ENCODE measurements at regions not wholly inside any gene's neighbourhood (a gene's known extent, or its start where the extent isn't known, plus 50 kb on each side); places are given as distances from the start of the nearest gene placed in this dataset.

- DNase-seq (ENCODE audit: low spot score), result no peak
Measured at GRCh38 chr1:117678246-117678977, 72.6 kb downstream of the TENT5C start.

- DNase-seq (ENCODE audit: low spot score), result no peak
Measured at GRCh38 chr1:117679299-117679698, 73.5 kb downstream of the TENT5C start.

GRCh38 chr1:117679868-117680267 lies 74.0 kb downstream of the TENT5C start:
- DNase-seq (ENCODE audit: low spot score), result no peak

GRCh38 chr1:117680316-117681002 lies 74.6 kb downstream of the TENT5C start:
- no peak for DNase-seq (ENCODE audit: low spot score)

GRCh38 chr1:117681093-117681900 lies 75.4 kb downstream of the TENT5C start:
- peak; percentile 28 for DNase-seq (ENCODE audit: low spot score)

- DNase-seq (ENCODE audit: low spot score), result no peak
Measured at GRCh38 chr1:117681901-117682250, 76.0 kb downstream of the TENT5C start.

- no peak for DNase-seq (ENCODE audit: low spot score)
Measured at GRCh38 chr1:117682372-117682771, 76.5 kb downstream of the TENT5C start.

GRCh38 chr1:117683571-117684285 lies 77.9 kb downstream of the TENT5C start:
- no peak for DNase-seq (ENCODE audit: low spot score)

- DNase-seq (ENCODE audit: low spot score), result no peak
Measured at GRCh38 chr1:117685936-117686806, 80.3 kb downstream of the TENT5C start.

- no peak for DNase-seq (ENCODE audit: low spot score)
Measured at GRCh38 chr1:117686907-117687306, 81.1 kb downstream of the TENT5C start.

- DNase-seq (ENCODE audit: low spot score), result no peak
Measured at GRCh38 chr1:117689997-117690625, 84.3 kb downstream of the TENT5C start.

- DNase-seq (ENCODE audit: low spot score), result no peak
Measured at GRCh38 chr1:117691942-117692341, 86.1 kb downstream of the TENT5C start.

- DNase-seq (ENCODE audit: low spot score), result no peak
Measured at GRCh38 chr1:117694543-117694942, 88.7 kb downstream of the TENT5C start.

GRCh38 chr1:117695796-117696490 lies 90.1 kb downstream of the TENT5C start:
- DNase-seq (ENCODE audit: low spot score), result no peak

- no peak for DNase-seq (ENCODE audit: low spot score)
Measured at GRCh38 chr1:117696561-117696960, 90.7 kb downstream of the TENT5C start.

- DNase-seq (ENCODE audit: low spot score), result no peak
Measured at GRCh38 chr1:117697220-117697781, 91.5 kb downstream of the TENT5C start.

- no peak for DNase-seq (ENCODE audit: low spot score)
Measured at GRCh38 chr1:117698398-117699160, 92.7 kb downstream of the TENT5C start.

- no peak for DNase-seq (ENCODE audit: low spot score)
Measured at GRCh38 chr1:117699953-117700352, 94.1 kb downstream of the TENT5C start.

- no peak for DNase-seq (ENCODE audit: low spot score)
Measured at GRCh38 chr1:117702654-117703053, 96.8 kb downstream of the TENT5C start.

Measured in iPS-NIHi11 (cell line).